Fibroblast of upper back skin (primary cell): ENCODE measurements at regions not wholly inside any gene's neighbourhood (a gene's known extent, or its start where the extent isn't known, plus 50 kb on each side); places are given as distances from the start of the nearest gene placed in this dataset.
A peak's percentile ranks its signal among the peaks of the same experiment; 100 is the strongest.
"Not testable (repeated sequence)": the region's sequence is repeated elsewhere in the genome, so short reads cannot be mapped to it uniquely, and the experiment has no call there.

ENCODE experiments used
- DNase-seq: peaks from one replicate; pipeline ENCODE4 v3.0.0-alpha.2; 2013

DNA sequence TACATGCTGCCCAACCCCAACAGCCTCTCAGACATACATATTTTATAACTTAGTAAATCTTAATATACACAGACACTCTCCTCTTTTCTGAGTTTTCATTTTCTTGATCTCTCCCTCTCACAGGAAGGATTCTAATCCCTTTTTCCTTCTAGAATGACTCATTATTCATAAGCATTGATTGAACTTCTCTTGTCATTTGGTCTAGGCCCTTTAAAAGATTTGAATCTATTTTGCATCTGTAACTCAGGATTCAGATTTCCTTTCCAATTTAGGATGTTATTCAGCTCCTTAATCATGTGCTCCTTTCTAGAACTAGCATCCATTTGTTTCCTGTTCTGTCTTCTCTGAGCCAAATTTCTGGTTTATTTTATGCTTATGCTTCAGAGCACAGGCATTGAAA, 624.5 kb upstream of the SGO1 start:
- no peak for DNase-seq

DNA sequence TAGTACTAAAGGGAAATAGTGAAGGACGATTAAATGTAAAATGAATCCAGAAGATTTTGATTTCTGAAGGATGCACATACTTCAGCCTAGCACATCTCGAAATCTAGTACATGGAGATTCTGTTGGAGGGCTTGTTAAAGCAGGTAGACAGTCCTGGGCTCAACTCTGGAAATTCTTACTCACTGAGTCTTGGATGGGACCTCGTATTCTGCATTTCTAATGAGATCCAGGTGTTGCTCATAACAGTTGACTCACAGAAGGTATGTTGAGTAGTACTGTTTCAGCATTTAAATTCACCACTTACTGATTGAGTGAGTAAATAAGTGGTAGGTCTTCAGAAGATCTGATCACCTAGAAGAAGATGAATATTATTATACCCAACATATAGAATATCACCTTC, 623.4 kb upstream of the SGO1 start:
- peak; percentile 8 for DNase-seq

DNA sequence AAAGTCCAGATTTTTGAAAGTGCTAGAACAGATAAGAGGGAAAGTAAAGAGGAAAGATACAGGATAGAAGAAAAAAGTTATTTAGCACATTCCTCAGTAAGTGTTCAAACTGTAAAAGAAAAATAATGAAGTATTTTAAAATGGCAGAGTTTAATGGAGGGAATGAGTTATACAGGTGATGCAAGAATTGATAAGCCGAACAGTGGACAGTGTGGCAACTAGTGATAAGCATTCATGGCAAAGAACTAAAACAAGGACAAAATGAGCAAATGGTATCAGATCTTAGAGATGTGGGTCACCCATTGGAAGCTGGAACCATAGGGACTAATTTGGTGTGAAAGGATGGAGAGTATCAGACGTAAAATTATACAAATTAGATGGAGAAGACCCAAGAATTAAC, 622.9 kb upstream of the SGO1 start:
- DNase-seq: no peak

DNA sequence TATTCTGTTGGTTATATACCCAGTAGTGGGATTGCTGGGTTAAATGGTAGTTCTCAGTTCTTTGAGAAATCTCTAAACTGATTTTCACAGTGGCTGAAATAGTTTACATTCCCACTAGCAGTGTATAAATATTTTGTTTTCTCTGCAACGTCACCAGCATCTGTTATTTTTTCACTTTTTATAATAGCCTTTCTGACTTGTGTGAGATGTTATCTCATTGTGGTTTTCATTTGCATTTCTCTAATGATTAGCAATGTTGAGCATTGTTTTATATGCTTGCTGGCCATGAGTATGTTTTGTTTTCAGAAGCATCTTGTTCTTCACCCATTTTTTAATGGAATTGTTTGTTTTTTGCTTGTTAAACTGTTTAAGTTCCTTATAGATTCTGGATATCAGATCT, 612.7 kb upstream of the SGO1 start:
- DNase-seq: no peak

DNA sequence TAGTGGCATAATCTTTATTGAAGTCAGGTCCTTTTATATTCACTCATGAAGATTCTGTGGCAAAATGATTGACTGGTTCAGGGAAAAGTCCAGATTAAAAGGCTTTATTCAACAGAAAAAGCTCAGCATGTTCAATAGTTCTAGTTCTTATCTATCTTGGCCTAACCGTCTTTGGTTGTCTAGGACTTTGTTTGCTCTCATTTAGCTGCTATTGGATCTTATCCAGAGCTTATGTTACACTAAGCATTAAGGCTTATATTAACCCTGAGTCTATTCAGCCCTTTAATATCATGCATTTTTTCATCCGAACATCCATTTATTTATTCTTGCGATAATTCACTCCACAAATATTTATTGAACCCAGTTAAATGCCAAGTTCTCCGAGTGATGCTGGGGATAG, 601.0 kb upstream of the SGO1 start:
- no peak for DNase-seq

DNA sequence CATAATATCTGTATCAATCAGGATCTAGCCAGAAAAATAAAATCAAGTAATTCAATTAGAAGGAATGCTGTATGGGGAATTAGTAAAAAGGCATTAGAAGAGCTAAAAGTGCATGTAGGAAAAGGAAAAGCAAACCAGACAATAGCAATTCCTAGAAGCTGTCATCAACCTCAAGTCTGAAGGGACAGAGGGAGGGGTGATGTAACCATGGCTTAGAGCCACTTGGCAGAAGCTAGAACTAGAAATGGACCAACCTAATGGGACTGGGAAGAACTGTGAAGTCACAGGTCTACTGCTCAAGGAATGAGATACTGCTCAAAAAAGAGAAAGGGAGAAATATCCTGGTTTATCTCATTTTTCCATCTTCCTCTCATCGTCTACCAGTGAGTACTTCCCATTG, 590.7 kb upstream of the SGO1 start:
- DNase-seq: peak; percentile 8

DNA sequence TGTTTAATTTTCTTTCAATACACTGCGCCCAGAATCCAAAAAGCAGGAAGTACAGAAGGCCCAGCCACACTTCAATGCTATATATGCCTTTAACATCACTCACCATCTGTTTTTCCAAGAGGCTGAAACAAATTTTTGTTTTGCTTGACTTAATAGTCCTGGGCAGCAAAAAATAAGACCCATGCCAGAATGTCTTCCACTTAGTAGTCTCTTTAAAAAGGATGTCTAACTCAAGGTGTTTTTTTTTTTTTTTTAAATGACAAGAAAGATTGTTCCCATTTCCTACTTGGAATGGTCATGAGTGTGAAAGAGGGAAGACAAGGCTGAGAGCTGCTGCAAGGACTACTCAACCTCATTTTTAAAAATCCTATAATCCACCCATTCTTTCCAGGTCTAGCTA, 590.3 kb upstream of the SGO1 start:
- no peak for DNase-seq

DNA sequence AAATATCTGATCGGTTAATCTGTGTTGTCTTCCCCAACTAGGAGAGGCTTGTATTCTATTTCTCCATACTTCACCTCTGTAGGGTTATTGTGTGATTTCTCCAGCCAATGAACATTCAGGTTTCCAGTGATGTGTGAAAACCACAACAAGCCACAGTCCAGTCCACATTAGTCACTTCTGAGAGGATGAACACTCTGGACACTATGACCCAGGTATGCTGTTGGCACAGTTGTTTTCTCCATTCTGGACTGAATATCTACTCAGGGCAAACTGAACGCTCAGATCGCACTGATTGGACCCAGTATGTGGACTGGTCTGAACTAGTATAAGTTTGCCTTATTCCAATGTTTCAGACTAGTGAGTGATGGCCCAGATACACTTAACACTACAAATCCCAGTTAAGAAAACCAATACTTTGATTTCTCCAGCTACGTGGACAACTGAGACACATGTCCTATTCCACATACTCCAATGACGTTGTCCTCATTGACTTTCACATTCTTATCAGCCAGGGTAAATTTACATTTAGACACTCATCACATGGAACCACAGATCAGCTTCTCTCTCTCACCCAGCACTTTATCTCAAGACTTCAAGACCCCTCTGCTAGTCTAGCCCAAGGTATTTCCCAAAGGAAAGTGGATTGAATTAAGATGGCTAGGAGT, 587.4 kb upstream of the SGO1 start:
- DNase-seq: no peak

DNA sequence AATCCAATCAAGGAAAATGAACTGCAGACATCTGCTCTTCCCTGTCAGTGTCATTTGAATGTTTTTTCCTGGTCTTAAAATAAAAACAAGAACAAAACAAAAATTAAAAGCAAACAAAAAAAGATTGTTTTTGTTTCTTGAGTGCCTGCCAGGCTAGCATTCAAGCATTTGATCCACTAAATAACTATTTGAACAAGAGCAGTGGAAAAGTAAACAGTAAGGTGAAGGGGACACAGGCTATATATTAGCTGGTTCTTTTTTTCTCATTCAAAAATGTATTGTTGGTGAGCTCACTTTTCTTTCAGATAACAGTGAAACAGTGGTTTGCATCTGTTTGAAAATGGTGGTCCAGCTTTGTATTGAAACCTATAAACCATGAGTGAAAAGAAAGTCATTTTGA, 586.9 kb upstream of the SGO1 start:
- DNase-seq: no peak

DNA sequence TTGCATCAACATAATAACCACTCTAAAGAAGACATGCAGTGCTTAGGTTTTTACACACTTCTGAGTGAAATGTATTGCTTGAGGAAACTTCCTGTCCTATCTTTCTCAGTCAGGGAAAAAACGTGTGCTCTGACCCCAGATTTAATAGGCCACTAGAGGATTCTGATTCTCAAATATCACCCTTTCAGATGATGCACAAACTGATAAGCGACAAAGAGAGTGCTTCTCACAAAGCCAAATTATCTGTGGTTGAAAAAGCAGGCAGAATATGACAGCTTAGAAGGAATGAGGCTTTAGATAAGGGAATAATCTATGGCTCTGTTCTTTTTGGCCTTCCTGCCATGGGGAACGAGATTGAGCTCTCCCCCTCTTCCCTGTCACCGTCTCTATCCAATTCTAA, 583.4 kb upstream of the SGO1 start:
- no peak for DNase-seq

DNA sequence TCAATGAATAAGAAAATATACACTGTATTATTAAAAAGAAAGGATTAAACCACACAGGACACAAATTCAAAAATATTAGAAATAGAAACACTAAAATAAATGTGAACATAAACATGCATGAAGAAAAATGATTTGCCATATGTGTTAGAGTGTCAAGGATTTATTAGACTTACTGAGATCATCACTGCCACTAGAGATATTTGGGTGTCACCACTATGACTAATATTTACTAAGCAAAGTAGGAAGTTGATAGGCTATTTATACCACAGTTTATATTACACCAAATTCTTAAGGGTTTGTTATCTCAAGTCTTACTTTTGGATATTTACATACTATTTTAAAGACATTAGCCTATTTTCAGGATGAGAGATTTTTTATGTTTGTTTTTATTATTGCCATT, 575.0 kb upstream of the SGO1 start:
- no peak for DNase-seq

DNA sequence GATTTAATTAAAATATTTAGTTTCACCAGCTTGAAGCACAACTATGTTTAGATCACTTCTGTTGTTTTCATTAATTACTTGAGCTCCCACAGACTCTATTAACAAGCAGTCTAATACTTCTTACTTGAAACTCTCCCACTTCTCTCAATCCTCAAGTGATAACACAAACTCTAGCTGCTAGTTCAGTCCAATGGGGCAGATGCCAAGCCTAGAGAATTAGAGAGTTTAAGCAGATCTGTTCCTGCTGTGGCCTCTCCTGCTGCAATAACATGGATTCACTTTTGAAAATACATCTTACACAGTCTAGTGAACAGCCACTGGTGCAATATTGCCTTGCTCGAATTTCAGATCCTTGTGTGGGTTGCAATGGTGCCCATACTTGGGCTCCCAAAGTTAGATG, 566.4 kb upstream of the SGO1 start:
- DNase-seq: no peak

DNA sequence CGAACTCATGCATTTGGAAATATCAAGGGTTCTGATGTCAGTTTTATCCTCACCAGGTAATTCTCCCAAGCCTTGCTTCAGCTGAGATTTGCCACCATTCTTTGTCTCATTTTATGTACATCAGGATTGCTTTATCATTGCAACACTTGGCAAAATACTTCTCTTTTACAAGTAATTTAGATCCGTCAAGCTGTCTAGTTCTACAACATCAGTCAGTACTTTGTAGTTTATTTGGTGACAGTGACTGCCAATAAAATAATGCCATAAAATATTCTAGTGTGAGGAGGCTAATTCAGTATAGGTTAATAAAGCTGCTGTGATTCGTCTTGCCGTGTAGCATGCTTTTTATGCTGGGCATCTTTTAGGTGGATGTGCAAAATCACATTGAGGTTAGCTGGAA, 565.3 kb upstream of the SGO1 start:
- DNase-seq: no peak

DNA sequence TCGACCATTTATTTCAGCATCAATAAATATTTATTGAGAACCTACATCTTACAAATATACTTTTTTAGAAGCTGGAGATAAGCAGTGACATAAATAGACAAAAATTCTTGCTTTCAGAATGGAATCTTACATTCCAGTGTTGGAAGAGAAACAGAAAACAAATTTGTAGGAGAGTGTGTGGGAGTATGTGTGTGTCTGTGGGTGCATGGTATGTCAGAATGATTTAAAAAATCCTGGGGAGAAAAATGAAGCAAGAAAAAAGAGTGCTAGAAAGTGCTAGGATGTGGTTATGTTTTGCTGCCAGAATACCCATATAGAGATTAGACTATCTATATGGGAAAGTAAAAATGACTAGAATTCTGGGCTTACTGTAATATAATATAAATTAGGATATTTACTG, 561.7 kb upstream of the SGO1 start:
- peak; percentile 76 for DNase-seq

DNA sequence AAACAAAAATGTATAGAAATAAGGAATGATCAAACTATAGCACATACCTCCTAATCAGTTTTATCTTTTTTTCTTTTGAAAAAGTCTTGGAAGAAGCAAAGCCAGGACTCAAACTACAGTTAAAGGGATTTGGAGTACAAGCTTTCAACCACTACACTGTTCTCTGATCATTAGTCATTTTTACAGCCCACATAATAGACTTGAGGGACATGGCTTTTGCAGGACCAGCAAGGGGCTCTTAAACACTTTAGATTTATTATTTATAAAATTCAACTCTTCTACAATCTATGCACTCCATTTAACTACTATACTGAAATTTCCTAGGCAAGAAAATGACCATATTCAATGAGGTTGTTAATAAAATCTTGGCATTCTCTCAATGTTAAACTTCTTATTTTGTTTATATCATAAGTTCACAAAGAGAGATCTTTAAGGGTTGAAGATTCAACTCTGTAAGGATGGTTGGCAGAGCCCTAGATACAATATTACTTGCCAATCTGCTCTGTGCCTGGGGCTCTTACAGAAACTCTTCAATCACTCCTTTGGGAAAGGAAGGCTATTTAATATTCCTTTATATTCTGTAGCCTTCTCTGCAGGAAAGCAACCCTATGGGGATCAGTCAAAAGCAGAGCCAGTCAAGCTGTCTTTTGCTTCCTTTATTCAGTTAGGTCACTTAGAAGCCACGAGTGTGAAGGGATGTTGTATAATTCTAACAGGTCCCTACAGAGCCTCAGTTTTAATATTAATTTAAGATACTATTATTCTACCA, 557.7 kb upstream of the SGO1 start:
- no peak for DNase-seq

DNA sequence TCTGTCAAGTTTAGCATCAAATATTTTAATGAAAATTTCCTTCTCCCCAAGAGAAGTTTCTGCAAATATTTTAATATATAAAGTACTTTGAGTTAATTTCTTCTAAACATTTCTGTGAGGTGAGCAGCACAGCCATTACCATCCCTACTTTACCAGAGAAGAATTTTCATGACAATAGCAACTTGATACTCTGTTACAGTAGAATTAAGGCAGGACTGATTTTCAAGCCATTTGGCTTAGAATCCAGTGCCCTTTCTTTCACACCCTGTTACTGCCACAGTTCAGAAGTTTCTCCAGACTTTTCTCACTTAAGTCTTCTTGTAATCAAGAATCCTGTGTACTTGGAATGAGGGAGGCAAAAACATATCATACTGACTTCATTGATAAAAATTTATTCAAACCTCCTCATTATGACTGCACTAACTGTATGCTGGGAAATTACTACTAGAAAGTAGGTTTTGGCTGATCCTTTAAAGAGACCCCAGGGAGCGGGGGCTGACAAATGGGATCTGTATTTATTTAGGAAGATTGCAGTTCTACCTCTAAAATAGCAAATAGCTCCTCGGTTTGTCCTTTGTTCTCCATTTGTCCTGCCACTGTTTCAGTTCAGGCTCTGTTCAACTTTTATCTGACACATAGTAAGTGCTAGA, 557.0 kb upstream of the SGO1 start:
- no peak for DNase-seq

DNA sequence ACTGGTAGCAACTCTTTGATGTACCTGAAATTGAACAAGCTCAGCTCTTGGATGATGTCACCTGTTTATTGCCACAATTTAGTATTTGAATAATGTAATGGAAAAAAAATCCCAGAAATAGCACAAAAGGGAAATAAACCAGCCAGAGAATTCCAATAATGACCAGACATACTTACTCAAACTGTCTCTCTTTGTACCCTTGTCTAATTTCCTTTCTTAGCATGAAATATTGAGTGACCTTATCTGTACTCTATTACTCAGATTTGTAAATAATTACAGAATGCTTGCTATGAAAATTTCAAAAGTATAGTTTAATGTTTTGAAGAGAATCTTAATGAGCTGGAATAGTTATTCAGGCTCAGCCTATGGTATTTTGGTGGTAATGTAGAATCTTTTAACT, 555.4 kb upstream of the SGO1 start:
- peak; percentile 22 for DNase-seq

DNA sequence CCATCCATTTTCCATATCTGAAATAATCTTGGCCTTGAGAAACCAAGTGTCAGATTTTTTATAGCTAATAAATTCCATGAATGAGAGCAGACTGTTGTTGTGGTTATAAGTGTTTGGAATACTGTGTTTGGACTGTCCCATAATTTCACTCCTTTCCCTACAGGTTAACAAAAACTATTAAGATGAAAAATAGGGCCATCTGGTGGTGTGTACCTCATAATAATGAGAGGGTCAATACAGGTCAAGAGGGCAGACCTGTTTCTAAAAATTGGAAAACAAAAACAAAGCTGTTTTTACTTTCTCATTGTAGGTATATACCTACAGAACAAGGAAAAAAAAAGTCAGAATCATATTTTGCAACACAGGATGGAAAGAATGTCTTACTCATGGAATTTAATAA, 553.8 kb upstream of the SGO1 start:
- no peak for DNase-seq

DNA sequence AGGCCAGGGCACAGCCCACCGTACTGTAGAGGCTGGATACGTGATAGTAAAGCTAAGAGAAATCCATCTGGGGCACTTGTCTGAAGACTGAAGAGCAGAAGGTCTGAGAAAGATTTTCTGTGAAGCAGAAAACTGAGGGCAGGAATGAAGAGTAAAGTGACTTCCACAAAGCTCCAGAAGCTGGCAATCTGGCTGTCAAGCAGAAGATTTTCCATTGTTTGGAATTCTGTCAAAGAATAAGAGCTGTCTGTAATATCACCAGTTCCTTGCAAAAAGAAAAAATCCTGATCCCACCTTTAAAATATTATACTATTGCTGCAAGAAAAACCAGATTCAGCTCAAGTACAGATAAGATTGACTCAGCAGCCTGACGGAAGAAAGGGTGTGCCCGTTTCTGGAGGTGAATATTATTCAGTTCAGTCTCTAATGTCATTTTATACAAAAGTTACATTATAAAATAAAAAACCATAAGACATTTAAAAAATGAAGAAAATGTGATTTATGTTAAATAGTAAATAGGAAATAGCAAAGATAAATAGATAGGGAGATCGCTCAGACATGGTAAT, 550.4 kb upstream of the SGO1 start:
- no peak for DNase-seq

DNA sequence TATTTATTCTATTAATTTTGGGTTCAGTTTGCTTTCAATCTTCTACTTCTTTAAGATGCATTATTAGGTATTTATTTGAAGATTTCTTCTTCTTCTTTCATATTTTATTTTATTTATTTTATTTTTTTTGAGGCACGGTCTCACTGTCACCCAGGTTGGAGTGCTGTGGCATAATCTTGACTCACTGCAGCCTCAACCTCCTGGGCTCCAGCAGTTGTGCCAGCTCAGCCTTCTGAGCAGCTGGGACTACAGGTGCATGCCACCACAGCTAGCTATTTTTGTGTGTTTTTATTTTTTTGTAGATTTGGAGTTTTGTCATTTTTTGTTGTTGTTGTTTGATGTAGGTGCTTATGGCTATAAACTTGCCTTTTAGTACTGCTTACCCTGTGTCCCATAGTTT, 543.2 kb upstream of the SGO1 start:
- DNase-seq: no peak

DNA sequence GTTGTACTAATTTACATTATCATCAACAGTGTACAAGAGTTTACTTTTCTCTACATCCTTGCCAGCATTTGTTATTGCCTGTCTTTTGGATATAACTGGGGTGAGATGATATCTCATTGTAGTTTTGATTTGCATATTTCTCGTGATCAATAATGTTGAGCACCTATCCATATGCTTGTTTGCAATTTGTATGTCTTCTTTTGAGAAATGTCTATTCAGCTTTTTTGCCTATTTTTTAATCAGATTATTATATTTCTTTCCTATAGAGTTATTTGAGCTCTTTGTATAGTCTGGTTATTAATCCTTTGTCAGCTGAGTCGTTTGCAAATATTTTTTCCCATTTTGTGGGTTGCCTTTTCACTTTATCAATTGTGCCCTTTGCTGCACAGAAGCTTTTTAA, 540.8 kb upstream of the SGO1 start:
- DNase-seq: no peak

DNA sequence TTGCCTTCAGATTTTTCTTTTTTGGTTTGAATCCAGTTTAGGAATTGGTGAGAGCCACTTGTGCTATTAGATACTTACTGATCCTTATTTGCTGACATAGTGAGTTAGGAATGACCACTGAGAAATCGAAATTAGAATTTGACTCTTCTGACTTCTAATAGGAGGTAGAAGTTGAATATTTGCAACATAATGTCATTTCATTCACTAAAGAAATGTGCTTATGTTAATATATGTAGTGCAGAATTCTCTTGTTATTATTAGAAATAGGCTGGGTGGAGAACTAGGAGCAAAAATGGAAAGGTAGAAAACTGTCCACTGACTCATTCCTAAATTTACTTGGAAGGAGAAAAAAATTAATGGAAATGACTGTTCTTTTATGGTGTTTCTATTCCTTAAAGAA, 538.2 kb upstream of the SGO1 start:
- no peak for DNase-seq

DNA sequence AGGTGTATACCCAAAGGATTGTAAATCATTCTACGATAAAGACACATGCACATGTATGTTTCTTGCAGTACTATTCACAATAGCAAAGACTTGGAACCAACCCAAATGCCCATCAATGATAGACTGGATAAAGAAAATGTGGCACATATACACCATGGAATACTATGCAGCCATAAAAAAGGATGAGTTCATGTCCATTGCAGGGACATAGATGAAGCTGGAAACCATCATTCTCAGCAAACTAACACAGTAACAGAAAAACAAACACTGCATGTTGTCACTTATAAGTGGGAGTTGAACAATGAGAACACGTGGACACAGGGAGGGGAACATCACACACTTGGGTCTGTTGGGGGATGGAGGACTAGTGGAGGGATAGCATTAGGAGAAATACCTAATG, 530.4 kb upstream of the SGO1 start:
- DNase-seq: not testable (repeated sequence)

DNA sequence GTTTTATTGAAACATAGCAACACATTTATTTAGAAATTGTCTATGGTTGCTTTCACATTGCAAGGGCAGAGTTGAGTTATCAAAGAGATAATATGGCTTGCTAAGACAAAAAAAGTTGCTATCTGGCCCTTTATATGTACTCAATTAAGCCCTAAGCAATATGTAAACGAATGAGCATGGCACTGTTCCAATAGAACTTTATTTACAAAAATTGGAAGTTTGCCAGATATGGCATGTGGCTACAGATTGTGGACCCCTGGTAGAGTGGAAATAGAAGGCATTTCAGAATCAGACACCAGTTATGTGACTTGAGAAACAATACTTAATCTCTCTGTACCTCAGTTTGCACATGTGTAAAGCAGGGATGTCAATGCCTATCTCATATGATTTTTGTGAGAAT, 515.6 kb upstream of the SGO1 start:
- DNase-seq: no peak
